GM23338 (cell line): ENCODE measurements at regions not wholly inside any gene's neighbourhood (a gene's known extent, or its start where the extent isn't known, plus 50 kb on each side); places are given as distances from the start of the nearest gene placed in this dataset.

Experiments
- ATAC-seq: fragments of 200-7000 bp; cut with Tn5 transposase; 3 replicates; pipeline ENCODE4 v1.9.1; 2020
- DNase-seq: peaks from one replicate; pipeline ENCODE4 v3.0.0-alpha.2; 2015; ENCODE audit warnings: low spot score
- H2AFZ ChIP-seq: fragments of 200-600 bp; sonication (generic); 2 replicates; pipeline ENCODE4 v1.8.0; 2016; ENCODE audit warnings: antibody characterized with exemption, mild to moderate bottlenecking, moderate library complexity
- H3F3A ChIP-seq: fragments of 200-600 bp; sonication (generic); replicated peaks from 2 replicates; pipeline ENCODE4 v1.8.0; 2017; ENCODE audit warnings: antibody characterized with exemption, mixed run types, low read depth
- H3K27ac ChIP-seq: fragments of 200-600 bp; sonication (generic); 2 replicates; pipeline ENCODE4 v1.6.1; 2016; ENCODE audit warnings: low read depth
- H3K27me3 ChIP-seq: fragments of 200-600 bp; sonication (generic); 2 replicates; pipeline ENCODE4 v1.8.0; 2016; ENCODE audit warnings: mild to moderate bottlenecking, mixed run types, moderate library complexity; ENCODE audit not compliant: insufficient read depth
- H3K36me3 ChIP-seq: fragments of 200-600 bp; sonication (generic); 2 replicates; pipeline ENCODE4 v1.8.0; 2016; ENCODE audit warnings: mild to moderate bottlenecking; ENCODE audit not compliant: insufficient read depth
- H3K4me1 ChIP-seq: fragments of 200-600 bp; sonication (generic); 2 replicates; pipeline ENCODE4 v1.8.0; 2016; ENCODE audit warnings: mild to moderate bottlenecking, moderate library complexity; ENCODE audit not compliant: insufficient read depth
- H3K4me2 ChIP-seq: fragments of 200-600 bp; sonication (generic); 2 replicates; pipeline ENCODE4 v1.7.1; 2017; ENCODE audit warnings: mixed run types
- H3K4me3 ChIP-seq: fragments of 200-600 bp; sonication (generic); 2 replicates; pipeline ENCODE4 v1.6.1; 2016; ENCODE audit warnings: mixed run types
- H3K79me2 ChIP-seq: fragments of 200-600 bp; sonication (generic); replicated peaks from 2 replicates; pipeline ENCODE4 v1.8.0; 2017; ENCODE audit warnings: mild to moderate bottlenecking; ENCODE audit not compliant: insufficient read depth
- H3K9me2 ChIP-seq: fragments of 200-600 bp; sonication (generic); 2 replicates; pipeline ENCODE4 v1.8.0; 2017; ENCODE audit not compliant: insufficient read depth
- H4K20me1 ChIP-seq: fragments of 200-600 bp; sonication (generic); replicated peaks from 2 replicates; pipeline ENCODE4 v1.8.0; 2017; ENCODE audit warnings: mild to moderate bottlenecking; ENCODE audit not compliant: insufficient read depth
- H3K27ac Mint-ChIP-seq: 2 replicates; pipeline ENCODE4 v1.8.0; 2020; ENCODE audit warnings: inconsistent platforms, mild to moderate bottlenecking, moderate library complexity, mixed read lengths
- H3K27me3 Mint-ChIP-seq: 3 replicates; pipeline ENCODE4 v1.8.0; 2022; ENCODE audit warnings: low read depth, mild to moderate bottlenecking, moderate library complexity, mixed read lengths, inconsistent platforms; ENCODE audit not compliant: insufficient read depth, poor library complexity
- H3K36me3 Mint-ChIP-seq: 3 replicates; pipeline ENCODE4 v1.8.0; 2021; ENCODE audit warnings: low read depth, mild to moderate bottlenecking, inconsistent platforms, moderate library complexity, mixed read lengths
- H3K4me1 Mint-ChIP-seq: 3 replicates; pipeline ENCODE4 v1.8.0; 2020; ENCODE audit warnings: mild to moderate bottlenecking, inconsistent platforms, mixed read lengths
- H3K4me3 Mint-ChIP-seq: 3 replicates; pipeline ENCODE4 v1.8.0; 2021; ENCODE audit warnings: moderate library complexity, mild to moderate bottlenecking, inconsistent platforms, mixed read lengths
- H3K9me3 Mint-ChIP-seq: 3 replicates; pipeline ENCODE4 v1.8.0; 2020; ENCODE audit warnings: moderate library complexity, mild to moderate bottlenecking, inconsistent platforms, mixed read lengths
- CREB1 ChIP-seq: fragments of 250-450 bp; sonication (Bioruptor Pico); IDR thresholded peaks from 2 replicates; pipeline ENCODE4 v1.5.0; 2020; ENCODE audit warnings: low read depth, mild to moderate bottlenecking, moderate library complexity
- CTCF ChIP-seq, 2 experiments: fragments of 200-600 bp in 1 of 2; sonication (generic) in 1 of 2; conservative IDR thresholded peaks; 2 replicates each; pipeline versions ENCODE4 v1.5.1 to v1.6.1; 2016 to 2017; ENCODE audit warnings: antibody characterized with exemption in 2 of 2, low read depth in 2 of 2, mild to moderate bottlenecking in 2 of 2, moderate library complexity in 1 of 2
- ETS1 ChIP-seq: IDR thresholded peaks from 2 replicates; pipeline ENCODE4 v1.6.1; 2016; ENCODE audit warnings: antibody characterized with exemption
- EZH2 ChIP-seq: fragments of 200-600 bp; sonication (generic); IDR thresholded peaks from one replicate; pipeline ENCODE4 v1.8.0; 2017; ENCODE audit warnings: antibody characterized with exemption, mild to moderate bottlenecking, low read depth; ENCODE audit not compliant: unreplicated experiment
- EZH2phosphoT487 ChIP-seq: fragments of 200-600 bp; sonication (generic); IDR thresholded peaks from one replicate; pipeline ENCODE4 v1.8.1; 2018; ENCODE audit warnings: antibody characterized with exemption; ENCODE audit not compliant: unreplicated experiment
- JUNB ChIP-seq: IDR thresholded peaks from one replicate; pipeline ENCODE4 v1.6.1; 2016; ENCODE audit warnings: antibody characterized with exemption; ENCODE audit not compliant: unreplicated experiment
- NANOG ChIP-seq: IDR thresholded peaks from 2 replicates; pipeline ENCODE4 v1.6.1; 2016; ENCODE audit warnings: antibody characterized with exemption, borderline replicate concordance
- POLR2AphosphoS5 ChIP-seq: IDR thresholded peaks from 2 replicates; pipeline ENCODE4 v1.6.1; 2016; ENCODE audit warnings: antibody characterized with exemption, low read depth
- REST ChIP-seq: IDR thresholded peaks from one replicate; pipeline ENCODE4 v1.6.1; 2018; ENCODE audit warnings: antibody characterized with exemption; ENCODE audit not compliant: unreplicated experiment
- STAT1 ChIP-seq: IDR thresholded peaks from one replicate; pipeline ENCODE4 v1.6.1; 2016; ENCODE audit warnings: antibody characterized with exemption; ENCODE audit not compliant: unreplicated experiment
- ZNF114 ChIP-seq: fragments of 250-450 bp; sonication (Bioruptor Pico); IDR thresholded peaks from 2 replicates; pipeline ENCODE4 v1.5.0; 2020; ENCODE audit warnings: mild to moderate bottlenecking, moderate library complexity
- ZNF331 ChIP-seq: fragments of 250-450 bp; sonication (Bioruptor Pico); IDR thresholded peaks from 2 replicates; pipeline ENCODE4 v1.5.0; 2020; ENCODE audit warnings: low read depth, mild to moderate bottlenecking, moderate library complexity
- ZNF462 ChIP-seq: fragments of 250-450 bp; sonication (Bioruptor Pico); IDR thresholded peaks from 2 replicates; pipeline ENCODE4 v1.5.0; 2020; ENCODE audit warnings: mild to moderate bottlenecking, moderate library complexity

GRCh38 chr2:215752436-215752835 is 260.9 kb downstream of the MREG start:
- Histone ChIP-seq H3K36me3 (no peaks in the 10 kb centered on the region), H3K4me1 (no peaks in the 10 kb centered on the region), H3K27ac (no peak overlapping the region), H3K4me3 (no peak overlapping the region), H3K27me3 (no peaks in the 10 kb centered on the region), H3K9me2 (peaks cover 18% of the 10 kb centered on the region; the same call in 1 of the 2 replicates), H3F3A (no peaks in the 10 kb centered on the region), H3K4me2 (no peak overlapping the region), H4K20me1 (no peaks in the 10 kb centered on the region), H3K79me2 (no peaks in the 10 kb centered on the region), H2AFZ (no peak overlapping the region)
- ATAC-seq, result no peak
- no peak overlapping the region for H3K27ac Mint-ChIP-seq
- H3K4me3 Mint-ChIP-seq, result no peak overlapping the region
- H3K36me3 Mint-ChIP-seq, result no peaks in the 10 kb centered on the region
- TF ChIP-seq EZH2phosphoT487, result no peak
- TF ChIP-seq ZNF114 (CRISPR knock-in tag), result no peak
- TF ChIP-seq ETS1, result no peak
- TF ChIP-seq POLR2AphosphoS5, result no peak
- TF ChIP-seq ZNF462 (CRISPR knock-in tag), result no peak
- TF ChIP-seq ZNF331 (CRISPR knock-in tag), result no peak
- no peak for TF ChIP-seq JUNB
- TF ChIP-seq STAT1, result no peak
- no peak for TF ChIP-seq REST
- TF ChIP-seq CREB1 (CRISPR knock-in tag), result no peak
- no peak for TF ChIP-seq CTCF (conservative IDR thresholded peaks at IDR 0.05; ENCODE audit: low read depth in 2 of 2)
- TF ChIP-seq NANOG, result no peak
- no peak for TF ChIP-seq EZH2
- DNase-seq, result no peak
- H3K4me1 Mint-ChIP-seq, result 0 out of 3 replicates have a peak, but pooled peaks cover 2% of the 10 kb centered on the region
- H3K27me3 Mint-ChIP-seq, result peaks cover 1% of the 10 kb centered on the region
- H3K9me3 Mint-ChIP-seq, result no peaks in the 10 kb centered on the region; the same call in 2 of the 3 replicates
